Eye (tissue), 1 donor: ENCODE measurements at regions not wholly inside any gene's neighbourhood (a gene's known extent, or its start where the extent isn't known, plus 50 kb on each side); places are given as distances from the start of the nearest gene placed in this dataset.
"Not testable (repeated sequence)": the region's sequence is repeated elsewhere in the genome, so short reads cannot be mapped to it uniquely, and the experiment has no call there.

Experiments used
- DNase-seq: peaks from one replicate; pipeline ENCODE4 v3.0.0-alpha.2; 2015

- no peak for DNase-seq
Measured at GRCh38 chr13:97520061-97520460, 86.1 kb downstream of the RAP2A start.

GRCh38 chr13:97520866-97521265 lies 86.9 kb downstream of the RAP2A start:
- no peak for DNase-seq

GRCh38 chr13:97521726-97522125 lies 87.8 kb downstream of the RAP2A start:
- peak; percentile 29 for DNase-seq

GRCh38 chr13:97522243-97522642 lies 88.3 kb downstream of the RAP2A start:
- DNase-seq: no peak

- no peak for DNase-seq
Measured at GRCh38 chr13:97526556-97526955, 92.6 kb downstream of the RAP2A start.

- no peak for DNase-seq
Measured at GRCh38 chr13:97528518-97528917, 94.5 kb downstream of the RAP2A start.

- DNase-seq: no peak
Measured at GRCh38 chr13:97534540-97534939, 100.6 kb downstream of the RAP2A start.

GRCh38 chr13:97535614-97536013 lies 101.6 kb downstream of the RAP2A start:
- DNase-seq: no peak

GRCh38 chr13:97537110-97537509 lies 103.1 kb downstream of the RAP2A start:
- no peak for DNase-seq

- no peak for DNase-seq
Measured at GRCh38 chr13:97538203-97538602, 104.2 kb downstream of the RAP2A start.

GRCh38 chr13:97539651-97540610 lies 106.0 kb downstream of the RAP2A start:
- no peak for DNase-seq

GRCh38 chr13:97540696-97541095 lies 106.7 kb downstream of the RAP2A start:
- DNase-seq: peak; percentile 27

- no peak for DNase-seq
Measured at GRCh38 chr13:97542102-97542685, 108.2 kb downstream of the RAP2A start.

GRCh38 chr13:97544031-97544765 lies 110.2 kb downstream of the RAP2A start:
- DNase-seq: no peak

GRCh38 chr13:97544971-97545499 lies 111.1 kb downstream of the RAP2A start:
- DNase-seq: not testable (repeated sequence)

- no peak for DNase-seq
Measured at GRCh38 chr13:97548138-97548537, 114.2 kb downstream of the RAP2A start.

GRCh38 chr13:97548711-97549110 lies 114.7 kb downstream of the RAP2A start:
- no peak for DNase-seq

- DNase-seq: no peak
Measured at GRCh38 chr13:97549201-97549600, 115.2 kb downstream of the RAP2A start.

GRCh38 chr13:97554496-97554895 lies 120.5 kb downstream of the RAP2A start:
- DNase-seq: no peak

- DNase-seq: no peak
Measured at GRCh38 chr13:97555034-97555433, 121.1 kb downstream of the RAP2A start.

GRCh38 chr13:97559030-97559429 lies 125.1 kb downstream of the RAP2A start:
- DNase-seq: no peak

GRCh38 chr13:97559981-97560380 lies 126.0 kb downstream of the RAP2A start:
- no peak for DNase-seq

GRCh38 chr13:97561182-97561581 lies 127.2 kb downstream of the RAP2A start:
- no peak for DNase-seq
